CD14-positive monocyte (primary cell): ENCODE measurements at regions not wholly inside any gene's neighbourhood (a gene's known extent, or its start where the extent isn't known, plus 50 kb on each side); places are given as distances from the start of the nearest gene placed in this dataset.
A peak's percentile ranks its signal among the peaks of the same experiment; 100 is the strongest.

Experiments used
- DNase-seq, 3 donors: peaks; one replicate each; pipeline ENCODE4 v3.0.0-alpha.2; 2011 to 2022
- H2AFZ ChIP-seq: 2 replicates; pipeline ENCODE4 v1.6.0; 2012; ENCODE audit warnings: mild to moderate bottlenecking, low read depth, low read length, inconsistent platforms; ENCODE audit not compliant: insufficient read depth, poor library complexity, severe bottlenecking
- H3K27ac ChIP-seq, 2 donors: 1 replicate in 1 of 2; 2 replicates in 1 of 2; pipeline ENCODE4 v1.5.1; 2012 to 2013; ENCODE audit warnings: low read length in 2 of 2, control low read depth in 1 of 2, inconsistent platforms in 1 of 2, low read depth in 1 of 2, mild to moderate bottlenecking in 1 of 2
- H3K27me3 ChIP-seq, 2 donors: one replicate each; pipeline versions ENCODE4 v1.6.0 to v1.6.1; 2011 to 2013; ENCODE audit warnings: low read length in 2 of 2; ENCODE audit not compliant: control insufficient read depth in 2 of 2, insufficient read depth in 2 of 2
- H3K36me3 ChIP-seq, 2 donors: replicated peaks in 1 of 2; 1 replicate in 1 of 2; 2 replicates in 1 of 2; pipeline versions ENCODE4 v1.5.1 to v1.6.1; 2012 to 2013; ENCODE audit warnings: low read length in 2 of 2, control low read depth in 1 of 2, inconsistent platforms in 1 of 2, mild to moderate bottlenecking in 1 of 2; ENCODE audit not compliant: insufficient read depth in 2 of 2, control insufficient read depth in 1 of 2
- H3K4me1 ChIP-seq, 2 donors: 1 replicate in 1 of 2; 2 replicates in 1 of 2; pipeline versions ENCODE4 v1.5.1 to v1.6.1; 2012 to 2013; ENCODE audit warnings: low read length in 2 of 2, control low read depth in 1 of 2, inconsistent platforms in 1 of 2, mild to moderate bottlenecking in 1 of 2, moderate library complexity in 1 of 2; ENCODE audit not compliant: insufficient read depth in 2 of 2, control insufficient read depth in 1 of 2
- H3K4me2 ChIP-seq: replicated peaks from 2 replicates; pipeline ENCODE3; 2012; ENCODE audit warnings: low read length, moderate library complexity, mild to moderate bottlenecking; ENCODE audit not compliant: poor library complexity, severe bottlenecking; ENCODE audit errors: extremely low read depth
- H3K4me3 ChIP-seq, 3 experiments: fragments of 200-600 bp in 1 of 3; sonication (generic) in 1 of 3; replicated peaks in 1 of 3; 1 replicate in 2 of 3; 2 replicates in 1 of 3; pipeline ENCODE4 v1.5.1; 2011 to 2013; ENCODE audit warnings: low read length in 3 of 3, mild to moderate bottlenecking in 3 of 3, control low read depth in 2 of 3, low read depth in 2 of 3, inconsistent platforms in 1 of 3, moderate library complexity in 1 of 3
- H3K79me2 ChIP-seq: 2 replicates; pipeline ENCODE4 v1.6.0; 2012; ENCODE audit warnings: mild to moderate bottlenecking, control low read depth, inconsistent platforms, low read length, moderate library complexity; ENCODE audit not compliant: insufficient read depth
- H3K9ac ChIP-seq: 2 replicates; pipeline ENCODE4 v1.6.0; 2017; ENCODE audit warnings: low read length, mild to moderate bottlenecking; ENCODE audit not compliant: insufficient read depth, poor library complexity, severe bottlenecking
- H3K9me3 ChIP-seq, 2 donors: replicated peaks in 1 of 2; 1 replicate in 1 of 2; 2 replicates in 1 of 2; pipeline versions ENCODE4 v1.5.1 to v1.6.1; 2012 to 2013; ENCODE audit warnings: low read length in 2 of 2, control low read depth in 1 of 2; ENCODE audit not compliant: control insufficient read depth in 1 of 2, insufficient read depth in 1 of 2
- H4K20me1 ChIP-seq: 2 replicates; pipeline ENCODE4 v1.6.0; 2012; ENCODE audit warnings: mild to moderate bottlenecking, low read length, control low read depth, moderate library complexity; ENCODE audit not compliant: insufficient read depth
- H3K27ac Mint-ChIP-seq, 7 donors: one replicate each; pipeline ENCODE4 v1.8.0; 2020; ENCODE audit warnings: mild to moderate bottlenecking in 7 of 7, mixed read lengths in 7 of 7, moderate library complexity in 6 of 7, inconsistent platforms in 2 of 7
- H3K27me3 Mint-ChIP-seq, 3 donors: one replicate each; pipeline ENCODE4 v1.8.0; 2021 to 2022; ENCODE audit warnings: low read depth in 3 of 3, mild to moderate bottlenecking in 3 of 3, mixed read lengths in 3 of 3, moderate library complexity in 3 of 3, inconsistent platforms in 1 of 3
- H3K36me3 Mint-ChIP-seq, 2 donors: one replicate each; pipeline ENCODE4 v1.8.0; 2020; ENCODE audit warnings: mixed read lengths in 2 of 2, inconsistent platforms in 1 of 2, mild to moderate bottlenecking in 1 of 2
- H3K4me1 Mint-ChIP-seq: one replicate; pipeline ENCODE4 v1.8.0; 2020; ENCODE audit warnings: mild to moderate bottlenecking, mixed read lengths
- H3K4me3 Mint-ChIP-seq, 2 donors: one replicate each; pipeline ENCODE4 v1.8.0; 2020; ENCODE audit warnings: mild to moderate bottlenecking in 2 of 2, mixed read lengths in 2 of 2, moderate library complexity in 1 of 2
- H3K9me3 Mint-ChIP-seq, 7 donors: one replicate each; pipeline ENCODE4 v1.8.0; 2020 to 2022; ENCODE audit warnings: mixed read lengths in 7 of 7, mild to moderate bottlenecking in 6 of 7, moderate library complexity in 6 of 7, inconsistent platforms in 2 of 7
- CTCF ChIP-seq: fragments of 200-600 bp; IDR thresholded peaks from one replicate; pipeline ENCODE4 v1.8.0; 2022; ENCODE audit warnings: antibody characterized with exemption, mild to moderate bottlenecking
- WGBS: methylation state at CpG from one replicate; pipeline ENCODE4 v1.1.5; 2013; ENCODE audit warnings: missing lambda C conversion rate; ENCODE audit not compliant: insufficient coverage; 5-methylcytosine and 5-hydroxymethylcytosine counted together
- intact Hi-C, 2 donors: fragments of 100-400 bp; cut with micrococcal nuclease; formaldehyde crosslinking; loops; one replicate each; pipeline versions ENCODE4 v1.15.0 to v1.15.1; 2023

- no peak for TF ChIP-seq CTCF
- Histone ChIP-seq H3K4me2 (no peak overlapping the region), H3K79me2 (no peaks in the 10 kb centered on the region), H3K27me3 (no peaks in the 10 kb centered on the region), H3K9me3 (no peaks in the 10 kb centered on the region), H3K4me3 (no peak overlapping the region), H3K9ac (no peak overlapping the region), H3K36me3 (no peaks in the 10 kb centered on the region), H2AFZ (no peak overlapping the region), H3K27ac (no peak overlapping the region), H3K4me1 (no peaks in the 10 kb centered on the region), H4K20me1 (no peaks in the 10 kb centered on the region)
- H3K36me3 Mint-ChIP-seq: peaks cover 4 to 15% of the 10 kb centered on the region in 2 donors
- H3K27me3 Mint-ChIP-seq: peaks cover 0 to 3% (median 0%) of the 10 kb centered on the region in 3 donors
- DNase-seq: no peak
- no peak overlapping the region for H3K4me3 Mint-ChIP-seq
- H3K27ac Mint-ChIP-seq: peak overlapping the region in 1 of 7 donors; percentile 5
- H3K4me1 Mint-ChIP-seq: no peaks in the 10 kb centered on the region
- no CpG with 5 or more reads among the region's 1 CpG for WGBS
- intact Hi-C loops: no loop called here
- H3K9me3 Mint-ChIP-seq: peaks cover 0 to 5% (median 0%) of the 10 kb centered on the region in 7 donors
Measured at GRCh38 chr5:59959330-59959729, 65.8 kb upstream of the PDE4D start.

- no peak overlapping the region for H2AFZ ChIP-seq
- no peak overlapping the region for H3K4me2 ChIP-seq
- Mint-ChIP-seq H3K36me3 (peaks cover 12 to 16% of the 10 kb centered on the region in 2 donors), H3K27ac (peak overlapping the region in 1 of 7 donors; percentile 18), H3K27me3 (peaks cover 0 to 3% (median 1%) of the 10 kb centered on the region in 3 donors), H3K4me3 (no peak overlapping the region), H3K9me3 (peaks cover 0 to 7% (median 3%) of the 10 kb centered on the region in 7 donors), H3K4me1 (no peaks in the 10 kb centered on the region)
- TF ChIP-seq CTCF: no peak
- H3K9ac ChIP-seq: no peak overlapping the region
- intact Hi-C loops: no loop called here
- no CpG with 5 or more reads among the region's 3 CpGs for WGBS
- no peak overlapping the region for H3K27ac ChIP-seq
- no peaks in the 10 kb centered on the region for H4K20me1 ChIP-seq
- H3K4me3 ChIP-seq: no peak overlapping the region
- DNase-seq: no peak
- no peaks in the 10 kb centered on the region for H3K4me1 ChIP-seq
- H3K79me2 ChIP-seq: no peaks in the 10 kb centered on the region
- H3K27me3 ChIP-seq: no peaks in the 10 kb centered on the region
- no peaks in the 10 kb centered on the region for H3K9me3 ChIP-seq
- H3K36me3 ChIP-seq: no peaks in the 10 kb centered on the region
Measured at GRCh38 chr5:59956130-59956783, 62.7 kb upstream of the PDE4D start.
